IMR-90 (cell line): ENCODE measurements at regions not wholly inside any gene's neighbourhood (a gene's known extent, or its start where the extent isn't known, plus 50 kb on each side); places are given as distances from the start of the nearest gene placed in this dataset.

ENCODE experiments used
- CHD1 ChIP-seq: IDR thresholded peaks from 2 replicates; pipeline ENCODE4 v1.6.1; 2012; ENCODE audit warnings: low read depth, low read length, improper control_type of control experiment
- POLR2A ChIP-seq: IDR thresholded peaks from 2 replicates; pipeline ENCODE4 v1.6.1; 2012; ENCODE audit warnings: mild to moderate bottlenecking, low read depth, low read length
- RFX5 ChIP-seq: IDR thresholded peaks from 2 replicates; pipeline ENCODE4 v1.8.0; 2012; ENCODE audit warnings: low read depth, mild to moderate bottlenecking, low read length, moderate library complexity
- USF2 ChIP-seq: fragments of 150-350 bp; IDR thresholded peaks from 2 replicates; pipeline ENCODE4 v1.6.1; 2017; ENCODE audit warnings: mild to moderate bottlenecking, antibody characterized with exemption, low read length, low read depth
- TF ChIP-seq, protein P1 (sequence below): conservative IDR thresholded peaks from 2 replicates; pipeline ENCODE4 v1.5.1; 2012; ENCODE audit warnings: mild to moderate bottlenecking, low read depth, low read length, improper control_type of control experiment

DNA sequence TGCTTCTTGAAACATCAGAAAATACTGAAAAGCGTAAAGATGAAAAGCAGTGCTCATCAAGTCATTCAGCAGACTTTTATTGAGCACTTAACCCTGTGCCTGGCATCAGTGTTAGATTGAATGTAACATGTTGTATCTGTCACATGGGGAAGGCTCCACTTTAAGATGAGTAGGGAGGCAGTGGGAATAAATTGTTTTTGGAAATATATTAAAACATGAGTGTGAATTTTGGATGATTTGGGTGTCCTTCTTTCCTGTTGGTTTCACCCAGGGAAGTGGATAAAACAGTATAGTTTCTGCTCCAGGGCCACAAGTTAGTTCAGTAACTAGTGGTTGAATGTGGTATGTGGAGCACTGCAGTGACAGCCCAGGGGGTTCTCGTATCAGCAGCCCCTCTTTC, 301.4 kb upstream of the TPM1 start:
- no peak for TF ChIP-seq POLR2A
- TF ChIP-seq, protein P1, sequence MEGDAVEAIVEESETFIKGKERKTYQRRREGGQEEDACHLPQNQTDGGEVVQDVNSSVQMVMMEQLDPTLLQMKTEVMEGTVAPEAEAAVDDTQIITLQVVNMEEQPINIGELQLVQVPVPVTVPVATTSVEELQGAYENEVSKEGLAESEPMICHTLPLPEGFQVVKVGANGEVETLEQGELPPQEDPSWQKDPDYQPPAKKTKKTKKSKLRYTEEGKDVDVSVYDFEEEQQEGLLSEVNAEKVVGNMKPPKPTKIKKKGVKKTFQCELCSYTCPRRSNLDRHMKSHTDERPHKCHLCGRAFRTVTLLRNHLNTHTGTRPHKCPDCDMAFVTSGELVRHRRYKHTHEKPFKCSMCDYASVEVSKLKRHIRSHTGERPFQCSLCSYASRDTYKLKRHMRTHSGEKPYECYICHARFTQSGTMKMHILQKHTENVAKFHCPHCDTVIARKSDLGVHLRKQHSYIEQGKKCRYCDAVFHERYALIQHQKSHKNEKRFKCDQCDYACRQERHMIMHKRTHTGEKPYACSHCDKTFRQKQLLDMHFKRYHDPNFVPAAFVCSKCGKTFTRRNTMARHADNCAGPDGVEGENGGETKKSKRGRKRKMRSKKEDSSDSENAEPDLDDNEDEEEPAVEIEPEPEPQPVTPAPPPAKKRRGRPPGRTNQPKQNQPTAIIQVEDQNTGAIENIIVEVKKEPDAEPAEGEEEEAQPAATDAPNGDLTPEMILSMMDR: no peak
- TF ChIP-seq RFX5: no peak
- no peak for TF ChIP-seq USF2
- TF ChIP-seq CHD1: no peak
